Trophoblast cell (in vitro differentiated cells and primary cell): ENCODE measurements at regions not wholly inside any gene's neighbourhood (a gene's known extent, or its start where the extent isn't known, plus 50 kb on each side); places are given as distances from the start of the nearest gene placed in this dataset.

Experiments used
- DNase-seq, 2 donors: peaks; one replicate each; pipeline ENCODE4 v3.0.0-alpha.2; 2016
- H2AFZ ChIP-seq: 2 replicates; pipeline ENCODE4 v1.6.1; 2013; ENCODE audit warnings: low read length, moderate library complexity, mild to moderate bottlenecking; ENCODE audit not compliant: insufficient read depth, poor library complexity
- H2AK5ac ChIP-seq: 2 replicates; pipeline ENCODE4 v1.6.1; 2013; ENCODE audit warnings: mild to moderate bottlenecking, low read length
- H2BK120ac ChIP-seq: 2 replicates; pipeline ENCODE4 v1.6.1; 2013; ENCODE audit warnings: low read length, mild to moderate bottlenecking, moderate library complexity; ENCODE audit not compliant: insufficient read depth, poor library complexity
- H2BK12ac ChIP-seq: 2 replicates; pipeline ENCODE4 v1.6.1; 2013; ENCODE audit warnings: mild to moderate bottlenecking, low read length, moderate library complexity
- H2BK5ac ChIP-seq: 2 replicates; pipeline ENCODE4 v1.6.1; 2013; ENCODE audit warnings: low read length, low read depth, moderate library complexity, mild to moderate bottlenecking; ENCODE audit not compliant: poor library complexity
- H3K14ac ChIP-seq: 2 replicates; pipeline ENCODE4 v1.6.1; 2013; ENCODE audit warnings: mild to moderate bottlenecking, low read length
- H3K18ac ChIP-seq: 2 replicates; pipeline ENCODE4 v1.6.1; 2013; ENCODE audit warnings: mild to moderate bottlenecking, low read length
- H3K23ac ChIP-seq: 2 replicates; pipeline ENCODE4 v1.6.1; 2013; ENCODE audit warnings: low read length
- H3K27ac ChIP-seq: 2 replicates; pipeline ENCODE4 v1.5.1; 2013; ENCODE audit warnings: low read depth, mild to moderate bottlenecking, inconsistent platforms, low read length, moderate library complexity
- H3K27me3 ChIP-seq: 2 replicates; pipeline ENCODE4 v1.6.1; 2013; ENCODE audit warnings: inconsistent platforms, mild to moderate bottlenecking, low read length, moderate library complexity; ENCODE audit not compliant: insufficient read depth
- H3K36me3 ChIP-seq, 2 experiments: 1 replicate in 1 of 2; 2 replicates in 1 of 2; pipeline ENCODE4 v1.6.1; 2013; ENCODE audit warnings: low read length in 2 of 2, mild to moderate bottlenecking in 2 of 2, moderate library complexity in 1 of 2; ENCODE audit not compliant: insufficient read depth in 2 of 2, control insufficient read depth in 1 of 2
- H3K4ac ChIP-seq: 2 replicates; pipeline ENCODE4 v1.6.1; 2013; ENCODE audit warnings: low read depth, mild to moderate bottlenecking, low read length, moderate library complexity
- H3K4me1 ChIP-seq, 2 experiments: 1 replicate in 1 of 2; 2 replicates in 1 of 2; pipeline ENCODE4 v1.6.1; 2013; ENCODE audit warnings: low read length in 2 of 2, mild to moderate bottlenecking in 2 of 2, moderate library complexity in 1 of 2; ENCODE audit not compliant: insufficient read depth in 2 of 2, control insufficient read depth in 1 of 2
- H3K4me2 ChIP-seq: 2 replicates; pipeline ENCODE4 v1.6.1; 2013; ENCODE audit warnings: inconsistent platforms, mild to moderate bottlenecking, low read length, moderate library complexity
- H3K4me3 ChIP-seq: 2 replicates; pipeline ENCODE4 v1.5.1; 2013; ENCODE audit warnings: mild to moderate bottlenecking, low read depth, low read length, inconsistent platforms
- H3K79me1 ChIP-seq: one replicate; pipeline ENCODE4 v1.6.1; 2013; ENCODE audit warnings: low read length
- H3K79me2 ChIP-seq: 2 replicates; pipeline ENCODE4 v1.6.1; 2013; ENCODE audit warnings: low read length, mild to moderate bottlenecking; ENCODE audit not compliant: control insufficient read depth, insufficient read depth, poor library complexity
- H3K9ac ChIP-seq: 2 replicates; pipeline ENCODE4 v1.6.1; 2013; ENCODE audit warnings: mild to moderate bottlenecking, low read length
- H3K9me3 ChIP-seq: 2 replicates; pipeline ENCODE4 v1.6.1; 2013; ENCODE audit warnings: low read depth, mild to moderate bottlenecking, control low read depth, inconsistent platforms, low read length; ENCODE audit not compliant: insufficient read depth
- H4K12ac ChIP-seq: 2 replicates; pipeline ENCODE4 v1.6.1; 2013; ENCODE audit warnings: low read depth, mild to moderate bottlenecking, low read length, moderate library complexity
- H4K8ac ChIP-seq: 2 replicates; pipeline ENCODE4 v1.6.1; 2013; ENCODE audit warnings: low read depth, mild to moderate bottlenecking, low read length, moderate library complexity
- H4K91ac ChIP-seq: one replicate; pipeline ENCODE4 v1.6.1; 2013; ENCODE audit warnings: low read depth, mild to moderate bottlenecking, low read length, moderate library complexity
- WGBS: extraction: QIAGEN DNeasy Blood & Tissue Kit; methylation state at CpG from one replicate; pipeline ENCODE4 v1.1.7; 2013; ENCODE audit warnings: missing lambda C conversion rate; ENCODE audit not compliant: insufficient read length, insufficient coverage; ENCODE audit errors: extremely low coverage; 5-methylcytosine and 5-hydroxymethylcytosine counted together

DNA sequence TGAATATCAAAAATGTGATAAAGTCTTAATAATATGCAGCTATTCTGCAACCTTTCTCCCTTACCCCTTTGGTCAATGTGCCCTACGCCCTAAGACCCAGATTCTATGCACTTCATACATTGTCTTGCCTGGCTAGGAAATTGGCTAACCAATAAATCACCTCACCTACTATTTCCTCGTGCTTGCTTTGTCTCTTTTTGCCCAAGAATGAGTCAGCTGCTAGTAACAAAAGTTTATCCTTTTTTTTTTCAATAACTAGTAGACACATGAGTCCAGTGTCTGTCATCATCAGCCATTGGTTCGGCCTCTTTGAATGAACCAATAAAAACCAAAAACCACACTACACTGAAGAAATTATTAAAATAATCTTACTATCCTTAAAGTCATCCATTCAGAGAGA, 387.1 kb downstream of the PPP3CA start:
- no peak overlapping the region for H2AK5ac ChIP-seq
- H3K79me1 ChIP-seq: no peaks in the 10 kb centered on the region
- H3K79me2 ChIP-seq: no peaks in the 10 kb centered on the region
- H4K12ac ChIP-seq: no peak overlapping the region
- H3K27me3 ChIP-seq: no peaks in the 10 kb centered on the region
- H2AFZ ChIP-seq: no peak overlapping the region
- no peak overlapping the region for H3K18ac ChIP-seq
- H3K36me3 ChIP-seq: no peaks in the 10 kb centered on the region
- DNase-seq: no peak
- no peak overlapping the region for H2BK12ac ChIP-seq
- no peak overlapping the region for H4K91ac ChIP-seq
- H2BK120ac ChIP-seq: no peak overlapping the region
- H4K8ac ChIP-seq: no peak overlapping the region
- H3K4me2 ChIP-seq: no peak overlapping the region
- H3K9me3 ChIP-seq: no peaks in the 10 kb centered on the region
- H3K14ac ChIP-seq: no peak overlapping the region
- no peak overlapping the region for H3K23ac ChIP-seq
- no peak overlapping the region for H3K9ac ChIP-seq
- H3K4ac ChIP-seq: no peak overlapping the region
- no CpG with 5 or more reads among the region's 3 CpGs for WGBS
- H3K27ac ChIP-seq: no peak overlapping the region
- H3K4me1 ChIP-seq: no peaks in the 10 kb centered on the region
- H3K4me3 ChIP-seq: no peak overlapping the region
- no peak overlapping the region for H2BK5ac ChIP-seq

- Histone ChIP-seq H2AK5ac (no peak overlapping the region), H3K9ac (no peak overlapping the region), H3K4me3 (no peak overlapping the region), H3K27me3 (no peaks in the 10 kb centered on the region), H3K79me2 (no peaks in the 10 kb centered on the region), H4K8ac (no peak overlapping the region), H2AFZ (no peak overlapping the region), H2BK120ac (no peak overlapping the region), H3K23ac (no peak overlapping the region), H3K4me1 (no peaks in the 10 kb centered on the region), H3K79me1 (no peaks in the 10 kb centered on the region), H4K91ac (no peak overlapping the region), H3K36me3 (no peaks in the 10 kb centered on the region), H3K4ac (no peak overlapping the region), H2BK12ac (no peak overlapping the region), H4K12ac (no peak overlapping the region), H3K27ac (no peak overlapping the region), H3K9me3 (no peaks in the 10 kb centered on the region), H3K14ac (no peak overlapping the region), H3K18ac (no peak overlapping the region), H3K4me2 (no peak overlapping the region), H2BK5ac (no peak overlapping the region)
- no CpG with 5 or more reads among the region's 2 CpGs for WGBS
- DNase-seq: no peak
Observed at GRCh38 chr4:100954046-100954445, 393.3 kb downstream of the PPP3CA start.

- H3K4me1 ChIP-seq: no peaks in the 10 kb centered on the region
- H3K27ac ChIP-seq: no peak overlapping the region
- H3K4me3 ChIP-seq: no peak overlapping the region
- no peak overlapping the region for H4K12ac ChIP-seq
- no peaks in the 10 kb centered on the region for H3K27me3 ChIP-seq
- no peak overlapping the region for H2AFZ ChIP-seq
- H3K9me3 ChIP-seq: no peaks in the 10 kb centered on the region
- no peak overlapping the region for H2BK12ac ChIP-seq
- no peak overlapping the region for H3K14ac ChIP-seq
- no peak overlapping the region for H3K4ac ChIP-seq
- H2AK5ac ChIP-seq: no peak overlapping the region
- no peak overlapping the region for H2BK120ac ChIP-seq
- no peak for DNase-seq
- H3K9ac ChIP-seq: no peak overlapping the region
- no peak overlapping the region for H3K4me2 ChIP-seq
- H3K18ac ChIP-seq: no peak overlapping the region
- H3K23ac ChIP-seq: no peak overlapping the region
- H2BK5ac ChIP-seq: no peak overlapping the region
- H4K91ac ChIP-seq: no peak overlapping the region
- H4K8ac ChIP-seq: no peak overlapping the region
- H3K36me3 ChIP-seq: no peaks in the 10 kb centered on the region
- H3K79me2 ChIP-seq: no peaks in the 10 kb centered on the region
- H3K79me1 ChIP-seq: no peaks in the 10 kb centered on the region
Observed at GRCh38 chr4:100953616-100954015, 393.7 kb downstream of the PPP3CA start.

DNA sequence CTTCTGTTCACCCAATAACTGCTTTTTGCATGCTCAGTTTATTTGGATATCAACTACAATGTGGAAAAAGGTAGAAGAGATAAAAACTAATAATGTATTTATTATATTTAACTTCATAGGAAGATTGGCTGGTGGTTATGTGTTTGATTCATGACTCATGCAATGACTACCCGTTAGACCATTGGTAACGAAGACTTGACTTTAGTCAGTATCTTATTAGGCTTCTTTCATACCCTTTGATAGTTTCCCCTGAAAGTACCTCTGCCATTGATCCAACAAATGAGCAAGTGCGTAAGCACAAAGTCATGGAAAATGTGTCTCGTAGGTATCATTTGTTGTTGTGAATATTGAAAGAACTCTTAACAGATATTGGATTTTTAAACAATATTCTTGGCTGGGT, 394.7 kb downstream of the PPP3CA start:
- Histone ChIP-seq H3K4ac (no peak overlapping the region), H2BK5ac (no peak overlapping the region), H3K23ac (no peak overlapping the region), H3K79me2 (no peaks in the 10 kb centered on the region), H3K4me3 (no peak overlapping the region), H3K9me3 (no peaks in the 10 kb centered on the region), H3K9ac (no peak overlapping the region), H3K27me3 (no peaks in the 10 kb centered on the region), H3K14ac (no peak overlapping the region), H3K79me1 (no peaks in the 10 kb centered on the region), H3K4me2 (no peak overlapping the region), H3K36me3 (no peaks in the 10 kb centered on the region), H2BK12ac (no peak overlapping the region), H4K91ac (no peak overlapping the region), H2AK5ac (no peak overlapping the region), H3K27ac (no peak overlapping the region), H3K4me1 (no peaks in the 10 kb centered on the region), H4K8ac (no peak overlapping the region), H2AFZ (no peak overlapping the region), H3K18ac (no peak overlapping the region), H4K12ac (no peak overlapping the region), H2BK120ac (no peak overlapping the region)
- no peak for DNase-seq
- no CpG with 5 or more reads among the region's 4 CpGs for WGBS
